MM.1S (cell line): ENCODE measurements at regions not wholly inside any gene's neighbourhood (a gene's known extent, or its start where the extent isn't known, plus 50 kb on each side); places are given as distances from the start of the nearest gene placed in this dataset.

Experiments used
- CTCF ChIP-seq: fragments of 300-600 bp; sonication (generic); IDR thresholded peaks from 2 replicates; pipeline ENCODE4 v1.5.1; 2016; ENCODE audit warnings: antibody characterized with exemption, low read length, mixed read lengths
- EZH2 ChIP-seq: fragments of 300-600 bp; sonication (generic); optimal IDR thresholded peaks from 2 replicates; pipeline ENCODE3; 2017; ENCODE audit warnings: low read depth, mild to moderate bottlenecking, antibody characterized with exemption, low read length, mixed read lengths

- TF ChIP-seq CTCF: no peak
- TF ChIP-seq EZH2: no peak
Observed at GRCh38 chr12:62044450-62045135, 215.6 kb upstream of the USP15 start.
